ENCODE measurements at regions not wholly inside any gene's neighbourhood (a gene's known extent, or its start where the extent isn't known, plus 50 kb on each side); places are given as distances from the start of the nearest gene placed in this dataset.

- intact Hi-C loops (cut with micrococcal nuclease) (loop anchor here (1.0 to 2.0 kb wide), 2 partner anchors 40 to 64 kb away; no protein-coding TSS in a partner anchor), in situ Hi-C loops (cut with MboI) (no loop called here)
- no peak overlapping the region for H3K9ac ChIP-seq (ENCODE audit: insufficient read depth in 1 of 2, low read depth in 2 of 2, low read length in 2 of 2)
- H2AFZ ChIP-seq (ENCODE audit: low read depth, low read length), result no peak overlapping the region
- H3K4me2 ChIP-seq (ENCODE audit: insufficient read depth, low read length), result no peak overlapping the region
- peaks cover 70% of the 10 kb centered on the region for H3K79me2 ChIP-seq (ENCODE audit: control insufficient read depth, insufficient read depth, low read length)
- POLR2A ChIA-PET, result interaction anchor here (0.8 kb wide), 1 partner anchor 60 kb away, joined by 3 read pairs; no protein-coding TSS in a partner anchor
- H3K27ac ChIP-seq (ENCODE audit: extremely low read depth, low read depth, low read length), result no peak overlapping the region
- no peaks in the 10 kb centered on the region for H3K27me3 ChIP-seq (ENCODE audit: control insufficient read depth in 2 of 2, insufficient read depth in 2 of 2, low read length in 2 of 2)
- CTCF ChIA-PET (ENCODE audit: low intra/inter-chr PET ratio), result interaction anchor here (1.3 kb wide), 1 partner anchor 39 kb away, joined by 4 read pairs; a partner anchor contains a TSS
- H3K36me3 ChIP-seq (ENCODE audit: control insufficient read depth, insufficient read depth, low read length), result peaks cover 21% of the 10 kb centered on the region; the same call in 2 of the 3 replicates
- DNase-seq (ENCODE audit: extremely low read depth in 1 of 4, low spot score in 3 of 4) (peak in 3 of 4 experiments; percentile 9 to 20 (median 13)), FAIRE-seq (no peak), ATAC-seq (no peak)
- peaks cover 0 to 3% of the 10 kb centered on the region in 2 experiments; a peak in 3 of 5 replicates for H3K4me1 ChIP-seq (replicated peaks in 1 of 2; ENCODE audit: control insufficient read depth in 2 of 2, insufficient read depth in 2 of 2, low read length in 2 of 2)
- 0 out of 2 replicates have a peak, but pooled peaks cover 5% of the 10 kb centered on the region for H4K20me1 ChIP-seq (replicated peaks; ENCODE audit: control insufficient read depth, insufficient read depth, low read length)
- H3K4me3 ChIP-seq, result no peak overlapping the region
- BruUV-seq (replicated peaks), result no TSS peak
- H3K9me1 ChIP-seq (ENCODE audit: control insufficient read depth, insufficient read depth, low read length), result no peaks in the 10 kb centered on the region
- 8% methylated on average over 3 of the region's 3 CpGs for WGBS (ENCODE audit: insufficient coverage, low coverage, missing lambda C conversion rate)
- no peaks in the 10 kb centered on the region for H3K9me3 ChIP-seq (replicated peaks; ENCODE audit: control insufficient read depth, insufficient read depth, low read depth, low read length)
- no peak for TF ChIP-seq ZNF609 (CRISPR knock-in tag; IDR thresholded peaks at IDR 0.05; ENCODE audit: borderline replicate concordance)
- TF ChIP-seq OTX1 (CRISPR knock-in tag; IDR thresholded peaks at IDR 0.05), result no peak
- no peak for TF ChIP-seq ZNF217 (CRISPR knock-in tag; IDR thresholded peaks at IDR 0.05)
- TF ChIP-seq PHTF2 (CRISPR knock-in tag; IDR thresholded peaks at IDR 0.05), result no peak
- TF ChIP-seq EP400 (IDR thresholded peaks at IDR 0.05), result no peak
- TF ChIP-seq BDP1 (IDR thresholded peaks at IDR 0.05; ENCODE audit: insufficient read depth, insufficient read length), result no peak
- TF ChIP-seq MYBL2 (IDR thresholded peaks at IDR 0.05; ENCODE audit: low read depth), result 0 out of 2 replicates have a peak, but pooled peaks have one; percentile 57
- TF ChIP-seq MYBL2 (CRISPR knock-in tag; IDR thresholded peaks at IDR 0.05; ENCODE audit: borderline replicate concordance), result no peak
- no peak for TF ChIP-seq CTCFL (IDR thresholded peaks at IDR 0.05; ENCODE audit: borderline replicate concordance, insufficient read depth, low read depth, low read length, poor library complexity, severe bottlenecking)
- no peak for TF ChIP-seq ZBTB33 (CRISPR knock-in tag; IDR thresholded peaks at IDR 0.05)
- TF ChIP-seq CEBPG (CRISPR knock-in tag; IDR thresholded peaks at IDR 0.05), result no peak
- TF ChIP-seq CEBPG (tag; conservative IDR thresholded peaks at IDR 0.05 in 1 of 2, IDR thresholded peaks at IDR 0.05 in 1 of 2), result no peak
These were observed 109.1 kb downstream of the HAUS1 start for GRCh38 chr18:46213295-46213694.
